AG04450 (cell line): ENCODE measurements at regions not wholly inside any gene's neighbourhood (a gene's known extent, or its start where the extent isn't known, plus 50 kb on each side); places are given as distances from the start of the nearest gene placed in this dataset.

Experiments
- CTCF ChIA-PET: fragments of 300-600, 350-600 bp; formaldehyde crosslinking; extraction: SDS; loops from one replicate; lab custom pipeline; 2022; ENCODE audit warnings: antibody characterized with exemption, inconsistent platforms; lab: Charles Lee
- POLR2A ChIA-PET: fragments of 350-600 bp; formaldehyde crosslinking; extraction: SDS; loops from one replicate; lab custom pipeline; 2021; ENCODE audit warnings: antibody characterized with exemption, inconsistent platforms; lab: Yijun Ruan, JAX
- DNase-seq: peaks from one replicate; pipeline ENCODE4 v3.0.0-alpha.2; 2011; ENCODE audit warnings: low read depth, low spot score
- H3K27ac ChIP-seq: one replicate; pipeline ENCODE4 v1.5.1; 2012; ENCODE audit warnings: low read depth, low read length, control low read depth
- H3K27me3 ChIP-seq: one replicate; pipeline ENCODE4 v1.6.0; 2012; ENCODE audit warnings: low read length; ENCODE audit not compliant: control insufficient read depth, insufficient read depth
- H3K4me3 ChIP-seq: 2 replicates; pipeline ENCODE4 v1.5.1; 2011; ENCODE audit warnings: mild to moderate bottlenecking, low read depth, low read length, control low read depth
- H3K9me3 ChIP-seq: 2 replicates; pipeline ENCODE4 v1.5.1; 2012; ENCODE audit warnings: low read length; ENCODE audit not compliant: control insufficient read depth, insufficient read depth
- CTCF ChIP-seq: IDR thresholded peaks from 2 replicates; pipeline ENCODE4 v1.5.1; 2011; ENCODE audit warnings: low read depth, low read length, control low read depth, inconsistent platforms

DNA sequence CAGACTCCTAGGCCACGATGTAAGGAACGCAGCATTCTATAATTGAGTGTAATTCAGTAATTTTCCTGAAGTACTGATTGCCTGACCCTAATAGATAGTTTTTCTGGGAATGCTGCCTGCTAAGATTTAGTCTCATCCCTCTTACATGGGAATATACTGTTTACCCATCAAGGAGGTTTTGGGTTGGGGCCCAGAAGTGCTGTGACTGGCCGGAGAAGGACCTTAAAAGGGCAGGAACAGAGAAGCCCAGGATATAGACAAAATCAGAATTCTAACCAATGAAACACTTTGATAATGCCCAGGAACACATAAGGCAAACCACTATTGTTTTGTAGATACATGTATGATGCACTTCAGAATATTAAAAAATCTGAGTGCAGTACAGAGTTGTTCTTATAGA, 111.6 kb downstream of the RGS2 start:
- Histone ChIP-seq H3K4me3 (no peak overlapping the region), H3K27me3 (no peaks in the 10 kb centered on the region), H3K27ac (no peak overlapping the region), H3K9me3 (no peaks in the 10 kb centered on the region)
- no peak for TF ChIP-seq CTCF
- ChIA-PET POLR2A (no interaction called here), CTCF (no interaction called here)
- DNase-seq: no peak

GRCh38 chr1:192925609-192926008, 116.8 kb downstream of the RGS2 start:
- DNase-seq: no peak
- Histone ChIP-seq H3K27ac (no peak overlapping the region), H3K9me3 (no peaks in the 10 kb centered on the region), H3K27me3 (no peaks in the 10 kb centered on the region), H3K4me3 (no peak overlapping the region)
- CTCF ChIA-PET: no interaction called here
- TF ChIP-seq CTCF: no peak
- POLR2A ChIA-PET: no interaction called here

DNA sequence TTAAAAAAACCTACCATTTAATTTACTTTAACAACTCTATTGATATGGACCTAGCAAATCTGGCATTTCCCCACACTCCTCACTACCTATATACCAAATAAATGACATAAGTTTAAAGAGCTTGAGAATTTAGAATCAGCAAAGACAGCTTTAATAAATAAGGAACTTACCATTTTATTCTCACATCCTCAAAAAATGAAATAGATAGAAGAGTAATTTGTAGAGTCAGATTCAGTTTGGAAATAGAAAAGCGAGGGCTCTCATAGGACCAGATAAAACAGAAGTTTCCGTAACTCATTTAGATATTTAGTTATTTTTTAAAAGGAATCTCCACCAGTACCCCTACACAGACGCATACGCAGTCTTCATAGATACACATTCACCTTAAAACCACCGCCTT, 117.9 kb downstream of the RGS2 start:
- TF ChIP-seq CTCF: no peak
- ChIA-PET POLR2A (no interaction called here), CTCF (no interaction called here)
- Histone ChIP-seq H3K27ac (no peak overlapping the region), H3K4me3 (no peak overlapping the region), H3K27me3 (no peaks in the 10 kb centered on the region), H3K9me3 (no peaks in the 10 kb centered on the region)
- no peak for DNase-seq

DNA sequence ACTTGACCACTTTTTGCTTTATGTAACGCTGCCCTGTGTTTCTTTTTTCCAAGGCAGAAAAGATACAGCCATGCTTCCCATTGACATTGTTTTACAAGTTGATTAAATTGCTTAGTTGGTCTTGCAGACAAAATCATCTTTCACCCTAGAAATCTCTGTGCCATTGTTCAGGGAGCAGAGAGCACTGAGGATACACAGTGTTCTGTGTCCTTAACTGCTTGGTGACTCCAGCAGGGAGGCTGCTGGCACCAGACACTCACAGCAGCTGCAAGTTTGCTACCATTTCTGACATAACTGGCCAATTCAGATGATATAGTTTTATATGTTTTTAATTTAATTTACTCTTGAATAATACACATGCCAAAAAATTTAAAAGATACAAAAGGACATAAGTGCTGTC, 118.7 kb downstream of the RGS2 start:
- Histone ChIP-seq H3K4me3 (no peak overlapping the region), H3K27me3 (no peaks in the 10 kb centered on the region), H3K27ac (no peak overlapping the region), H3K9me3 (no peaks in the 10 kb centered on the region)
- POLR2A ChIA-PET: no interaction called here
- no peak for DNase-seq
- TF ChIP-seq CTCF: no peak
- CTCF ChIA-PET: interaction anchor here (0.5 kb wide), 1 partner anchor 94 kb away, joined by 4 read pairs; no protein-coding TSS in a partner anchor

DNA sequence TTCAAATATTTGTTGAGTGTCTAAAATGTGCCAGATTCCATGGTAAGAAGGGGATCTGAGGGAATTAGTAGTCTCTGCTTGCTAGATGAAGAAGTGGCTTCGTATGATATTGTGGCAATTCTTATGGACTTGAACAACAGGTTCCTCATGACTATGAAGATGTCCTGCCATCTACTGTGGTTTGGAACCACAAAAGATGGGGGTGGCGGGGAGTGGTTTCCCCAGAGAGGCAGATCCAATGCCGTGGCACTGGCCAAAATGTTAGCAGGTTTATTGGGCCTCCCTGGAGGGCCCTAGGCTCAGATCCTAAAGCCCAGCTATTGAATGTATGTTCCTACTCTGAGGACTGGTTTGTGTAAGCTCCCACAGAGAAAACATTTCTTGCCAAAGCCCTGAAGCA, 120.8 kb downstream of the RGS2 start:
- no peak for DNase-seq
- no peak overlapping the region for H3K27ac ChIP-seq
- CTCF ChIA-PET: no interaction called here
- H3K27me3 ChIP-seq: no peaks in the 10 kb centered on the region
- no peak overlapping the region for H3K4me3 ChIP-seq
- TF ChIP-seq CTCF: no peak
- H3K9me3 ChIP-seq: no peaks in the 10 kb centered on the region
- POLR2A ChIA-PET: no interaction called here
